ENCODE measurements at regions not wholly inside any gene's neighbourhood (a gene's known extent, or its start where the extent isn't known, plus 50 kb on each side); places are given as distances from the start of the nearest gene placed in this dataset.
A peak's percentile ranks its signal among the peaks of the same experiment; 100 is the strongest.

DNA sequence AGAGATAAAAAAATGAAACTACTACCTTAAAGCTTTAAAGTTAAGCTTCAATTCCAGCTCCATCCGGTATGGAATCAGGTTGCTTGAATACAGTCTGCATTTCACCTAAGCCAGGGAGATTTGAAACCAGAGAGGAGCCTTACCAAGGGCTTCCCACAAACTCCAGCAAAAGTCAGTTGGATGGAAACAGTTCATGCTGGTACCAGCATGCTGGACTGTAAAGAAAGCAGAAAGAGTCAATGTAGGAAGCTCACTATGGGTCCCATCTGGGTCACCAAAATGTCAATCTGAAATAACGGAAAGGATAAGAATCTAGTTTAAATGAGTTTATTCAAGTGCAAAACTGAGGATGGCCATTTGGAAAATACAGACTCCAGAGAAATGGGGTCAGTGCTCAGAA, 65.3 kb downstream of the CDO1 start:
- no peak overlapping the region for H3K27ac ChIP-seq
- TF ChIP-seq, protein P1, sequence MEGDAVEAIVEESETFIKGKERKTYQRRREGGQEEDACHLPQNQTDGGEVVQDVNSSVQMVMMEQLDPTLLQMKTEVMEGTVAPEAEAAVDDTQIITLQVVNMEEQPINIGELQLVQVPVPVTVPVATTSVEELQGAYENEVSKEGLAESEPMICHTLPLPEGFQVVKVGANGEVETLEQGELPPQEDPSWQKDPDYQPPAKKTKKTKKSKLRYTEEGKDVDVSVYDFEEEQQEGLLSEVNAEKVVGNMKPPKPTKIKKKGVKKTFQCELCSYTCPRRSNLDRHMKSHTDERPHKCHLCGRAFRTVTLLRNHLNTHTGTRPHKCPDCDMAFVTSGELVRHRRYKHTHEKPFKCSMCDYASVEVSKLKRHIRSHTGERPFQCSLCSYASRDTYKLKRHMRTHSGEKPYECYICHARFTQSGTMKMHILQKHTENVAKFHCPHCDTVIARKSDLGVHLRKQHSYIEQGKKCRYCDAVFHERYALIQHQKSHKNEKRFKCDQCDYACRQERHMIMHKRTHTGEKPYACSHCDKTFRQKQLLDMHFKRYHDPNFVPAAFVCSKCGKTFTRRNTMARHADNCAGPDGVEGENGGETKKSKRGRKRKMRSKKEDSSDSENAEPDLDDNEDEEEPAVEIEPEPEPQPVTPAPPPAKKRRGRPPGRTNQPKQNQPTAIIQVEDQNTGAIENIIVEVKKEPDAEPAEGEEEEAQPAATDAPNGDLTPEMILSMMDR (conservative IDR thresholded peaks at IDR 0.05): no peak

DNA sequence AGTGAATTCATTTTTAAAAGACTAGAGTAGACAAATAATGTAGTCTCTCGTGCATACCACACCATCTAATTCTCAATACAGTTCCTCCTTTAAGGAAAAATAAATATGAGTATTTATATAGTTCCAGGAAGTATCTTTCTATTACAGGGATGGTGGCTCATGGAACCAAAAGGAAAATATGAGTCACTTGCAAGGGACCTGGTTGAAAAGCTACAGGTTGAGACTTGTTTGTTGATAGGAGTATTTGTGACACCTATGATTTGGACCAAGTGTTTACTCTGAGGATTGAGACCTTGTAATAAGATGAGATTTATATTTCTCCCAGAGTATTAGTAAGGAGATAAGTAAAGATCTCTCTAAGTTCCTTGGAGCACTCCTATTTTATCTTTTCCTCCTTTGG, 67.4 kb downstream of the CDO1 start:
- H3K27ac ChIP-seq: no peak overlapping the region
- TF ChIP-seq, protein P1 (conservative IDR thresholded peaks at IDR 0.05): no peak

DNA sequence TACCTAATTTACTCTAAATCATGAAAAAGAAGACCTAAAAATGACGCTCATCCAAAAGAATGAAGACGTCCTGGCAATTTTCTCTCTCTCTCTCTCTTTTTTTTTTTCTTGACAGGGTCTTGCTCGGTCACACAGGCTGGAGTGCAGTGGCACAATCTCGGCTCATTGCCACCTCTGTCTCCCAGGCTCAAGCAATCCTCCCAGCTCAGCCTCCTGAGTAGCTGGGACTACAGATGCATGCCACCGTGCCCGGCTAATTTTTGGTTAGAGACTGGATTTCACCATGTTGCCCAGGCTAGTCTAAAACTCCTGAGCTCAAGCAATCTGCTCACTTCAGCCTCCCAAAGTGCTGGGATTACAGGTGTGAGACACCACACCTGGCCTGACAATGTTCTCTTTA, 77.2 kb downstream of the CDO1 start:
- peak overlapping the region; percentile 35 for H3K27ac ChIP-seq

DNA sequence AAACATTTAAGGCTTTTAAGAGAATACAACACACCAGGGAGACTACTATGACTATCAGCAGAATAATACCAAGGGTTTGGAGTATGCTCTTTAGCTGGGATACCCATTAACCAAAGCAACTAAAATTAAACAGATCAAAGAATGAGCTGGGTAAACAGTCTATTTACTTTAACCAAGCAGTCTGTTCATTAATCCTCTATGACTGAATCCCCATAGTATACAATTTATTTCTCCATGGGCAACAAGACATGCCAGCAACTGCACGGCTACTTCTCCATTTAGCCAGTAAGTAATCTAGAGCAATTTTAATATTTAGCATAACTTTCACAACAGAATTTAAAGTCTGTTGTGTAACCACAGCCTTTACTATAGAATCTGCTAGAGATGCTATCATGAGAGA, 77.6 kb downstream of the CDO1 start:
- H3K27ac ChIP-seq: peak overlapping the region; percentile 35
- TF ChIP-seq, protein P1 (conservative IDR thresholded peaks at IDR 0.05): no peak

DNA sequence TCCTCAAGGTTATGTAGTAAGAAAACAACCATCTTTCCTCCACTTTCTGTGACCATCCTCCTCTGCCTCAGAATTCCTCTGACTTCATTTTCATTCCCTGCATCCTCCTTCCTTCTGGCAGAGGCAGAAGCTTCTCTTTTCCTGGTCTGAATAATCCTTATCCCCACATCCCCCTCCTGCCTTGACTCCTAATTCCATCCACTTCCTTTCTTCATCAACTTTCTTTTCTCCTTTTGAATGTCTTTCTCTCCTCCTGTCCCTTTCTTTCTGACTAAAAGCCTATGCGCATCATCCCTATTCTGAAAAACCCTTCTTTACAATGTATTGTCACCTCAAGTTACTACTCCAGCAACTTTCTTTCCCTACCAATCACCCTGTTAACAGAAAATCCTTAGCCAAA, 79.0 kb downstream of the CDO1 start:
- H3K27ac ChIP-seq: no peak overlapping the region

DNA sequence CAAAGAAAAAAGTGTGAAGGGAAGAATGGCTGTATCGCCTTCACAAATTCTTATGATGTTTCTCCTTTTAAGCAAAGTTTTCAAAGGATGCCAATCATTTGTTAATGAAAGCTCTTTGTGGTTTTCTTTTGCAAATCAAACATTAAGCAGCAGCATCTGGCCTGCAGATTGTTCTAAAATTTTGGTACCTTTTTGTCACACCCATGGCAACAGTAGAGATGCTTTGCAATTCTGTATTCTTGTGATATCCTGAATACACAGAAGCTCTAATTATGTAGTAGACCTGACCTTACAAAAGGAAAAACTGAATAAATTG, 79.8 kb downstream of the CDO1 start:
- no peak overlapping the region for H3K27ac ChIP-seq
- TF ChIP-seq, protein P1 (conservative IDR thresholded peaks at IDR 0.05): no peak

More for the DNA sequence above, 79.0 kb downstream of the CDO1 start:
- TF ChIP-seq, protein P1 (conservative IDR thresholded peaks at IDR 0.05): no peak

DNA sequence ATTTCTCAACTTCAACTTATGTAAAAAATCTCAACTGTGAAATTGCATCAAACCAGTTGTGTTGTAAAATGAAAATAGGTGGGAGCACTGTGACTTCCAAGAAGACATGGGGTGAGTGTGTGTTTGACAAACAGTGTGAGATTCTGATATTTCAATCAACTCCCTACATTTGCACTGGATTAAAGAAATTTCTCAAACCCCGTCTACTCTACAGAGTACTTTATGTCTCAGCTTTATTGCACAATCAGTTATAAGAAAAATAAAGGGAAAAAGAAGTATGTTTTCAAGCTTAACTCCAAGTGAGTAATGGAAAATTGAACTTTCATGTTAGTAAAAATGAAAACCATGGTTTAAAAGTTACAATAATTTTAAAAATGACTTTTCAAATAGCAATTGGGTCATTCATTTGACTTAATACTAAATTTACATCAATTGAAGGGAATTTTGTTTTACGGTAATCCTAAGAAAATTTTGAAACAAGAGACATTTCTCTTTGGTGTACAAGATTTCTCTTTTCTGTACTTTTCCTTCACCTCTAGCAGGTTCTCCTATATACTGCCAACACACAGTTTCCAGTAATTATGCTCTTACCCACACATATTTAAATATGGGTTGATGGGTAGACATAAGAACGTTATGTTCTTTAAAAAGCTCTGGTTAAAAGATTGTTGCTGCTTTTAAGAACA, 80.3 kb downstream of the CDO1 start:
- no peak overlapping the region for H3K27ac ChIP-seq
- TF ChIP-seq, protein P1 (conservative IDR thresholded peaks at IDR 0.05): no peak

DNA sequence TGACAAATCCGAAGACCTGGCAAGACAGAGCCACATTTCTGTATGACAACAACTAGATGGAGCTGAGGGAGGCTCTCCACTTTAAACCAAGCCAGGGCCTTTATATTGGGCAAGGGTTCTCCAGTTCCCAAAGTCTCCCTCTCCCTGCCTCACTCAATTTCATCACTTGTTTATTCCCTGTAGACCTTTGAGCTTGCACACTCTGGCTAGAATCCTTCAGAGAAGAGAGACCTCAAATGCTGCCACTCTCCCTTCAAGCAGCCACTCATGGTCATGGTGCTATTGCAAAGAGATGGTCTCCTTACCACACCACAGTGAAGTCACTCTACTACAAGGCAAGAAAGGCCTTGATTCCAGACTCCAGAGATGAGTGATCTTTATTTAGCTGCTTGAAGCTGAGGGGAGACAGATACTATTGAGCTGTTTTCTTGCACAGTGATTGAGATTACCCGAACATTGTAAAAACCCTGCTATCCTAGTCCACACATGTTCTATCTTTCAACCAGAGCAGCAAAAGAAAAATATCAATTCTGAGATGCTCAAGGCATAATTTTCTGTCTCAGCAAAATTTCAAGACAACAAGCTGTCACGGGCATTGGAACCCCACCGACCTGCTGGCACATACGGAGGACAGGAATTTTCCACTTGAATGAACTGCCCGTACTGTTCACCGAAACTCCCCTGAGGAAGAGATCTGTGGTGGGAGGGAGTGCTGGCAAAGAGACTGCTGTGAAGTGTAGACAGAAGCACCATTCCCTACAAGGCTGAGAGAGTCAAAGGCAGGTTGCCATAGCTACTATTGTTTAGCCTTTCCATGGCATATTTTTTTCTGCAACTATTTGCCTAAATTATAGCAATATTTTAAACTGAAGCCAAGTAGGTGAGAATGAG, 81.1 kb downstream of the CDO1 start:
- no peak overlapping the region for H3K27ac ChIP-seq
- TF ChIP-seq, protein P1 (conservative IDR thresholded peaks at IDR 0.05): no peak
